GM21723 (cell line): ENCODE measurements at regions not wholly inside any gene's neighbourhood (a gene's known extent, or its start where the extent isn't known, plus 50 kb on each side); places are given as distances from the start of the nearest gene placed in this dataset.

Experiments used
- ATAC-seq: cut with Tn5 transposase; IDR thresholded peaks from one replicate; pipeline ENCODE4 v1.9.1; 2021; ENCODE audit warnings: mild to moderate bottlenecking, moderate library complexity; ENCODE audit not compliant: unreplicated experiment

DNA sequence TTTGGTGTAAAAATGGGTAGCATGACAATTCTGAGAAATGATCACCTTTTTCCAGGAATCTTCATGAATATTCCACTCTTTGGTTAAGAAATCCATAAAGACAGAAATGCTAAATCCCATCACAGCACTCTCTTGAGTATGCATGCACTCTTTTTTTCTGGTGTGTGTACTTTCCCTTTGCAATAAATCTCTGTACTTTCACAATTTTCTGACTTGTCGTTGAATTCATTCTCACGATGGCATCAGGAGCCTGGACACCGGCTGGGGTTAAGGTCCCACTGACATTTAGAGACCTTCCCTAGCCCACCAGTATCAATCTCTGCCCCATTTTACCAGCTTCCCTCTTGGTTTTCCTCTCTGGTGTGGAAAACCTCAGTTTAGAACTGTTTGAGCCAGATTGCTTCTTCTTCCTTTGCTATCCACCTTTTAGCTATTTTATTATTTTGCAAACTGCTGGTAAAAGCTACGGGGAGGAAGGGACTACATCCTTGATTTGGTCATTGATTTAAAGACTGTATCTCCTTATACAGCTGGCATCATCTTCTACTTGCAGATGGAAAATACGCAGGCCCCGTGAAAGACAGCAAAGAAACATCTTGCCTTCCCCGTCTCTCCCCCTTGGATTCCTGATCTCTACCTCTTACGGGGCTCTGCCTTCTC is 59.9 kb upstream of the ZFR start:
- no peak for ATAC-seq

DNA sequence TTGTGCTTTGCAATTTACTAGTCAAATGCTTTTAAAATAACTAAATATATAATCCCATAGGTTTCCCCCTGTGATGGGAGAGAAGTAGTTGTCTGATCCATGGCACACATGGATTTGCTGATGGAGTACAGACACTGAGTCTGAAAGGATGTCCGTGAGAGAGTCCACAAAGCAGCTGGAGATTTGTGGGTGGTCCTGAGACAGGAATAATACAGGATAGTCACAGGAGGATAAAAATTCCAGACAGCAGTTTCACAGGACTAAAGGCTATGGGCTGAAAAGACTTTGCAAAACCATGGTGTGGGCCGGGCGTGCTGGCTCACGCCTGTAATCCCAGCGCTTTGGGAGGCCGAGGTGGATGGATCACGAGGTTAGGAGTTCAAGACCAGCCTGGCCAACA is 58.7 kb upstream of the ZFR start:
- no peak for ATAC-seq

DNA sequence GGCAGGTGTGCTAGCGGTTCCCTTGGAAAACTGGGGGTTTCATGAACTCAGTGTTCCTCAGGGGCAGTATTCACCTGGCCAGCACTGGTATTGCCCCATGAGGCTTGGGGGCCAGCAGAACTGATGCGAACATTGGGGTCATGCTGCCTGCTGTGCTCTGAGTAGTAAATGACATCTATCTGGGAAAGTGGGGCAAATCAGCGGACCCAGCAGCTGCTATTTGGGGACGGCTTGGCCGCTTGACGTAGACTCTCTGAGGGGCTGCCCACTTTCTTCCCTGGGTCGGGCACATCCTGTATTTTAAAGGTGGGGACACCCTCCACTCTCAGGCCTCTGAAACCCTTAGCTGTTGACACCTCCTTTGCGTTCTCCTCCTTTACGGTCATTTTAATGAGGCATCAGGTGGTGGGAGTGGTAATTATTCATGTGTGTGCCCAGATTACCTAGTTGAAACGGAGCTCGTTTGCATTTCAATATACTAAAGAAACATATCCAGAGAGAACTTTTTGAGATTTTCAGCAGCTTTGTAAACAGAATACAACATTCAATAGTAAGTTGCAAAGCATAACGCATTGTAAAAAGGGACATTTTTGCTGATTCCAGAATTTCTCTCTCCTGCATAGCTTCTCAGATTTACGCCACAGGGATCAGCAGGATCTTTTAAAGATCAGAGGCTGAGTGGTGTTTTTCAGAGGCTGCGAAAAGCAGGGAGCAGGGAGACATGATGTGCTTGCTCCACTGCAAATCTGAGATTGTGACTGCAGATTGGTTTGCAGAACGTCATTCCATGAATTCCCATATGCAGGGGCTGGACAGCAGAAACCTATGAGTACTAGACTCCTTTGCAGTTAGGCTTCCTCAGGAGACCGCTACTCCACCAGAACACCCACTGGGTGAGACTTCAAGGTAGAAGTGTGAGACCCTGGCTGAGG is 56.8 kb upstream of the ZFR start:
- no peak for ATAC-seq

DNA sequence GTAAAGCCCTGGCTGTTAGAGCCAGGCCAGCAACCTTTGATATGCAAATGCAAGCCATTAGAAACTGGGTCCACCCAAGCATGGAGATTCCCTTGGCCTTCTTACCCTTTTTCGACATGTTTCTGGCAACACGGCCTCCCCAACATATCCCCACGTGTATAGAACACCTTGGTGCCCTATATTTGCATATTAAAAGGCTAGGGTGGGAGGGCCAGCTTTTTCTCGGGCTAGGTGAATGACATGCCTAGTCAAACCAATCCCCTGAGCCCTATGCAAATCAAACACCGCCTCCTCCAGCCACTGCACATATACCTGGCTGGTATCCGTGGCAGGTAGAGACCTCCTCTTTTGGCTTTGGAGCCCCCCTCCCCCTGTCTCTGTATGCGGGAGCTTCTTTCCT is 55.6 kb upstream of the ZFR start:
- ATAC-seq: no peak

DNA sequence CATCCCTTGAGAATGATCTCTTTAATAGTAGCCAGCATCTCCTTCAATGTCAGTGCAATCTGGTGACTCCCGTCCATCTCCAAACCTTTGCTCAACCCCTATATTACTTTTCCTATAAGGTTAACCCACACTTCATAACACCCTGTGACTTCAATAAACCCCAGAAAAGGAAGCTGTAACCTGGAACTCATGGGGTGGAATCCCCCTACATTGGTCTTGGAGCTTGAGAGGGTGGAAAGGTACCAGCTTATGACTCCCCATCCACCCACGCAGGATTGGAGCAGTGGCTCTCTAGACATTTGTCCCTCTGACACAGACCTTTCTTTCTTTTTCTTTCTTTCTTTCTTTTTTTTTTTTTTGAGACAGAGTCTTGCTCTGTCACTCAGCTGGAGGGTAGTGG is 54.7 kb upstream of the ZFR start:
- ATAC-seq: no peak

DNA sequence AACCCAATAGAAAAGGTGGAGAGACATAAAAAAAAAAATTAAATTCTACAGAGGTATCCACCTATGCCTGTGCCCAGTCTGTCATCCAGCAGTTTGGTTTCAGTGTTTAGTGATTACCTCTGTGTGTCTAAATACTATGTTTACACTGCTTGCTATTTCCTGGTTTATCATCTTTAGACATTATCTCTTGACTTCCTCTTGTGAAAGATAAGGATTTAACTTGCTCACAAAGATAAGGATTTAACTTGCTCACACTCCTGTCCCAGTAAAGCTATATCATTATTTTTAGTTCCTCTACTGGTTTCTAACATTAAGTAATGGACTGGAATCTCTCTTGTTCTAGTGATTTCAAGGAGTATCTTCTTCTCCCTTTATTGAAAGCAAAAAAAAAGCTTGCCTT is 53.9 kb upstream of the ZFR start:
- ATAC-seq: no peak

DNA sequence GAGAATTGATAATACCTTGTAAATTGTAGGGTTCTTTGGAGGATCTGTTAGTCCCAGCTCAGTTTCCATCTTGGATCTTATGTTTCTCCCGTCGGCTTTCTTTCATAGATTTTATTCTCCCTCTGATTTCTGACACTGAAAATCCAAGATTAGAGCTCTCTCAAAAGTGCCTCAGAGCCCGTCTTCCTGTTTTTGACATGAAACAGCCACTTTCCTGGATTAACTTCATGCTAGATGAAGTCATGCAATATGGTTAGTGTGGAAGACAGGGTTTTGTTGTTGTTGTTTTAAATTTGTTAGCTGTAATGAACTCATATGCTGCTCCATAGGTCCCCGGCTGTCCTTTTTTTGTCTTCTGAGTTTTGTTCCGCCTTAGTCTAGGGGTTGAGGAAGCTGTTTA is 51.6 kb upstream of the ZFR start:
- ATAC-seq: no peak

DNA sequence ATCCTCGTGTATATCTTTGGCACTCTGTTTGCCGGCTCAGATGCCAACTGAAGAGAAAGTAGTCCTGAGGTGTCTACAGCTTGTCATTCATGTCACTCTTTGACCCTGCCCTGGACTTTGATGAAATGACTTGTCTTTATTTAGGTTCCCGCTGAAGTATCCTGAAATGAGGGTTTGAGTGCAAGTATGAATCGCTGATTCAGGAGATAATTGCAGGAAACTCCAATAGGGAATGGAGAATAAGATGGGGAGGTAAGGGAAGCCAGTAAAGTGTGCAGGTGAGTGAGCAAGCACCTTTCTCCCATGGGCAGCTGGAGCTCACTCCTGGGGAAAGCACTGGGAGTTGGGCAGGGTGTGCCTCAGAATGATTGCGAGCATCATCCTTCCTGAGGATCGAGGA is 50.3 kb upstream of the ZFR start:
- no peak for ATAC-seq
